Suprapubic skin (tissue), 4 donors: ENCODE measurements at regions not wholly inside any gene's neighbourhood (a gene's known extent, or its start where the extent isn't known, plus 50 kb on each side); places are given as distances from the start of the nearest gene placed in this dataset.
"Not testable (repeated sequence)": the region's sequence is repeated elsewhere in the genome, so short reads cannot be mapped to it uniquely, and the experiment has no call there.

Experiments
- DNase-seq, 2 donors: peaks; one replicate each; pipeline ENCODE4 v3.0.0-alpha.2; 2019; ENCODE audit warnings: low spot score in 2 of 2
- H3K27ac ChIP-seq: fragments of 200-600 bp; sonication (generic); one replicate; pipeline ENCODE4 v1.5.1; 2019
- H3K27me3 ChIP-seq: fragments of 200-600 bp; sonication (generic); one replicate; pipeline ENCODE4 v1.5.1; 2019
- H3K36me3 ChIP-seq: fragments of 200-600 bp; sonication (generic); one replicate; pipeline ENCODE4 v1.5.1; 2019
- H3K4me1 ChIP-seq: fragments of 200-600 bp; sonication (generic); one replicate; pipeline ENCODE4 v1.5.1; 2019
- H3K4me3 ChIP-seq: fragments of 200-600 bp; sonication (generic); one replicate; pipeline ENCODE4 v1.5.1; 2019; ENCODE audit warnings: mild to moderate bottlenecking
- H3K9me3 ChIP-seq: fragments of 200-600 bp; sonication (generic); one replicate; pipeline ENCODE4 v1.5.1; 2019
- CTCF ChIP-seq, 2 donors: fragments of 200-600 bp in 1 of 2; fragments of 450-650 bp in 1 of 2; sonication (generic) in 1 of 2; IDR thresholded peaks; one replicate each; pipeline ENCODE4 v1.5.1; 2016 to 2019; ENCODE audit warnings: antibody characterized with exemption in 2 of 2, mild to moderate bottlenecking in 1 of 2, moderate library complexity in 1 of 2
- EP300 ChIP-seq: sonication (generic); formaldehyde crosslinking; IDR thresholded peaks from one replicate; pipeline ENCODE4 v1.6.1; 2017; ENCODE audit warnings: antibody characterized with exemption
- POLR2A ChIP-seq, 2 donors: fragments of 450-650 bp; IDR thresholded peaks; one replicate each; pipeline ENCODE4 v1.6.1; 2017; ENCODE audit warnings: antibody characterized with exemption in 2 of 2, mild to moderate bottlenecking in 2 of 2, moderate library complexity in 2 of 2
- POLR2AphosphoS5 ChIP-seq, 3 donors: sonication (generic); formaldehyde crosslinking; IDR thresholded peaks; one replicate each; pipeline ENCODE4 v1.6.1; 2017; ENCODE audit warnings: antibody characterized with exemption in 3 of 3
- WGBS: methylation state at CpG from one replicate; pipeline ENCODE4 v1.1.5; 2018; 5-methylcytosine and 5-hydroxymethylcytosine counted together

GRCh38 chr7:109611656-109612055 lies 1042.0 kb downstream of the DNAJB9 start:
- WGBS: 74% methylated on average over 1 of the region's 1 CpG
- no peak overlapping the region for H3K27ac ChIP-seq
- H3K27me3 ChIP-seq: no peaks in the 10 kb centered on the region
- H3K36me3 ChIP-seq: no peaks in the 10 kb centered on the region
- H3K9me3 ChIP-seq: no peaks in the 10 kb centered on the region
- H3K4me3 ChIP-seq: no peak overlapping the region
- no peak for DNase-seq
- TF ChIP-seq POLR2AphosphoS5 (IDR thresholded peaks at IDR 0.05) (no peak), EP300 (no peak), CTCF (IDR thresholded peaks at IDR 0.05) (no peak), POLR2A (IDR thresholded peaks at IDR 0.05) (no peak)
- no peaks in the 10 kb centered on the region for H3K4me1 ChIP-seq

- no peaks in the 10 kb centered on the region for H3K36me3 ChIP-seq
- WGBS: 95% methylated on average over 3 of the region's 3 CpGs
- DNase-seq: no peak
- H3K9me3 ChIP-seq: no peaks in the 10 kb centered on the region
- H3K4me3 ChIP-seq: no peak overlapping the region
- no peaks in the 10 kb centered on the region for H3K27me3 ChIP-seq
- H3K4me1 ChIP-seq: no peaks in the 10 kb centered on the region
- no peak overlapping the region for H3K27ac ChIP-seq
- no peak for TF ChIP-seq EP300
- TF ChIP-seq POLR2A (IDR thresholded peaks at IDR 0.05): no peak
- TF ChIP-seq CTCF (IDR thresholded peaks at IDR 0.05): no peak
- TF ChIP-seq POLR2AphosphoS5 (IDR thresholded peaks at IDR 0.05): no peak
These were observed 1046.9 kb downstream of the DNAJB9 start for GRCh38 chr7:109616551-109617069.

- no peaks in the 10 kb centered on the region for H3K9me3 ChIP-seq
- H3K4me1 ChIP-seq: no peaks in the 10 kb centered on the region
- no peak overlapping the region for H3K4me3 ChIP-seq
- WGBS: 87% methylated on average over 1 of the region's 1 CpG
- no peak for DNase-seq
- no peaks in the 10 kb centered on the region for H3K27me3 ChIP-seq
- H3K27ac ChIP-seq: no peak overlapping the region
- TF ChIP-seq EP300 (no peak), CTCF (IDR thresholded peaks at IDR 0.05) (no peak)
- no peaks in the 10 kb centered on the region for H3K36me3 ChIP-seq
These were observed 1052.6 kb downstream of the DNAJB9 start for GRCh38 chr7:109622320-109622719.

- WGBS: 83% methylated on average over 8 of the region's 8 CpGs
- not testable (repeated sequence) for H3K4me1 ChIP-seq
These were observed 1063.2 kb downstream of the DNAJB9 start for GRCh38 chr7:109632890-109633289.

GRCh38 chr7:109635374-109635773 lies 1065.7 kb downstream of the DNAJB9 start:
- no peak overlapping the region for H3K27ac ChIP-seq
- H3K9me3 ChIP-seq: peaks cover 2% of the 10 kb centered on the region
- H3K27me3 ChIP-seq: no peaks in the 10 kb centered on the region
- no peaks in the 10 kb centered on the region for H3K36me3 ChIP-seq
- TF ChIP-seq POLR2A (IDR thresholded peaks at IDR 0.05) (no peak), POLR2AphosphoS5 (IDR thresholded peaks at IDR 0.05) (no peak), CTCF (IDR thresholded peaks at IDR 0.05) (no peak), EP300 (no peak)
- H3K4me1 ChIP-seq: no peaks in the 10 kb centered on the region
- H3K4me3 ChIP-seq: no peak overlapping the region
- 82% methylated on average over 3 of the region's 3 CpGs for WGBS
- no peak for DNase-seq

More at GRCh38 chr7:109632890-109633289, 1063.2 kb downstream of the DNAJB9 start:
- not testable (repeated sequence) for H3K27me3 ChIP-seq, H3K9me3 ChIP-seq, H3K4me3 ChIP-seq, H3K36me3 ChIP-seq, H3K27ac ChIP-seq, DNase-seq

- H3K9me3 ChIP-seq: no peaks in the 10 kb centered on the region
- no peak overlapping the region for H3K27ac ChIP-seq
- H3K27me3 ChIP-seq: no peaks in the 10 kb centered on the region
- no peak overlapping the region for H3K4me3 ChIP-seq
- DNase-seq: no peak
- H3K4me1 ChIP-seq: no peaks in the 10 kb centered on the region
- no peaks in the 10 kb centered on the region for H3K36me3 ChIP-seq
- TF ChIP-seq POLR2A (IDR thresholded peaks at IDR 0.05) (no peak), POLR2AphosphoS5 (IDR thresholded peaks at IDR 0.05) (no peak), EP300 (no peak), CTCF (IDR thresholded peaks at IDR 0.05) (no peak)
- WGBS: 81% methylated on average over 4 of the region's 4 CpGs
These were observed 1067.8 kb downstream of the DNAJB9 start for GRCh38 chr7:109637428-109637990.
